ACC112 (cell line): ENCODE measurements at regions not wholly inside any gene's neighbourhood (a gene's known extent, or its start where the extent isn't known, plus 50 kb on each side); places are given as distances from the start of the nearest gene placed in this dataset.

Source experiments
- H2AFZ ChIP-seq: fragments of 200-600 bp; sonication (generic); one replicate; pipeline ENCODE4 v1.6.0; 2017; ENCODE audit warnings: antibody characterized with exemption, low read length; ENCODE audit not compliant: unreplicated experiment
- H3K27ac ChIP-seq: fragments of 200-600 bp; sonication (generic); 2 replicates; pipeline ENCODE4 v1.5.1; 2014; ENCODE audit warnings: low read depth, mild to moderate bottlenecking, antibody characterized with exemption, low read length, moderate library complexity
- H3K27me3 ChIP-seq: fragments of 200-600 bp; sonication (generic); 2 replicates; pipeline ENCODE4 v1.6.1; 2014; ENCODE audit warnings: mild to moderate bottlenecking, antibody characterized with exemption, low read length, moderate library complexity, mixed read lengths; ENCODE audit not compliant: insufficient read depth
- H3K36me3 ChIP-seq: fragments of 200-600 bp; sonication (generic); 2 replicates; pipeline ENCODE4 v1.6.1; 2016; ENCODE audit warnings: mild to moderate bottlenecking, antibody characterized with exemption, low read length, moderate library complexity, mixed read lengths; ENCODE audit not compliant: insufficient read depth
- H3K4me1 ChIP-seq: fragments of 200-600 bp; sonication (generic); one replicate; pipeline ENCODE4 v1.6.1; 2016; ENCODE audit warnings: low read length, mixed read lengths; ENCODE audit not compliant: insufficient read depth, unreplicated experiment, control insufficient read depth
- H3K4me3 ChIP-seq: fragments of 200-600 bp; sonication (generic); 2 replicates; pipeline ENCODE4 v1.5.1; 2014; ENCODE audit warnings: mild to moderate bottlenecking, low read depth, low read length
- H3K79me2 ChIP-seq: fragments of 200-600 bp; sonication (generic); one replicate; pipeline ENCODE4 v1.6.0; 2016; ENCODE audit warnings: low read length; ENCODE audit not compliant: control insufficient read depth, unreplicated experiment, insufficient read depth

DNA sequence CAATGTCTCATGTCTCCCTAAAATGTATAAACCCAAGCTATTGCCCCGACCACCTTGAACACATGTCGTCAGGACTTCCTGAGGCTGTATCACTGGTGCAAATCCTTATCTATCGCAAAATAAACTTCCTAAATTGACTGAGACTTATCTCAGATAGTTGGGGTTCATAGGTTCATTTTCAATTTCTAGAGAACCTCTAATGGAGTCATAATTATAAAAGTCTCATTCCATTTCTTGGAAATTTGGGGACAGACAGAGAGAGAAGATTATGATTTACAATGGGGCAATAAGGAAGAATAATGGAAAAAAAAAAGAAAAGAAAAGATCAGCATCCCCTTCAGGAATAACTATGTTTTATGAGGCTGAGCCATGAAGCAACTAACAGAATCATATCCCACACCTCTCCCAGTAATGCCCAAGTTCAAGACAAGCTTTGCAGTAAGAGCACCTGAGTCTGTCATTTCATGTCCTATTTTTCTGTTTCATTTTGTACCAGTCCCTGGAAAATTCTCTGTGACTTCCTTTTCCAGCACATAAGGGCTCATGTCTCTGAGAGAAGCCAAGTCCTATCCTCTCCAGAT lies 70.0 kb upstream of the ETS2 start:
- H3K4me1 ChIP-seq, result peaks cover 6% of the 10 kb centered on the region
- no peak overlapping the region for H3K4me3 ChIP-seq
- no peaks in the 10 kb centered on the region for H3K27me3 ChIP-seq
- H3K27ac ChIP-seq, result no peak overlapping the region
- H2AFZ ChIP-seq, result no peak overlapping the region
- H3K79me2 ChIP-seq, result no peaks in the 10 kb centered on the region
- no peaks in the 10 kb centered on the region for H3K36me3 ChIP-seq

DNA sequence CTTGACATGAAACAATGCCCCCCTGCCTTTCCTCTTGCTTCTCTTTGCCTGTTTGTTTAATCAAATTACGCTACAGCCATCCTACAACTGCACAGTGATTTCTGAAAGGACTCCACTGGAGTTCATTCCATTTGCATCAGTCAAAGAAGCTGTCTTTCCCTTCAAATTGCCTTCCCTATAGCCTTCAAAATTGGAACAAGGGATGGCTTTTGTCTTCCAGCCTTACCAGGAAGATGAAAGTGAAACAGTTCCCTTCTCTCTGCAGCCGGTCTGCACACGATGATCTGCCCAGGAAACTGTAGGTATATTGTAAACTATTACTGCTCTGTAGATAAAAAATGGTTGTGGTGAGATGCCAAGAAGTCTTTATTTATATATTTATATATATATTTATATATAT lies 65.6 kb upstream of the ETS2 start:
- H2AFZ ChIP-seq, result no peak overlapping the region
- H3K4me1 ChIP-seq, result no peaks in the 10 kb centered on the region
- no peaks in the 10 kb centered on the region for H3K79me2 ChIP-seq
- H3K27me3 ChIP-seq, result no peaks in the 10 kb centered on the region
- H3K36me3 ChIP-seq, result no peaks in the 10 kb centered on the region
- H3K4me3 ChIP-seq, result no peak overlapping the region
- no peak overlapping the region for H3K27ac ChIP-seq

DNA sequence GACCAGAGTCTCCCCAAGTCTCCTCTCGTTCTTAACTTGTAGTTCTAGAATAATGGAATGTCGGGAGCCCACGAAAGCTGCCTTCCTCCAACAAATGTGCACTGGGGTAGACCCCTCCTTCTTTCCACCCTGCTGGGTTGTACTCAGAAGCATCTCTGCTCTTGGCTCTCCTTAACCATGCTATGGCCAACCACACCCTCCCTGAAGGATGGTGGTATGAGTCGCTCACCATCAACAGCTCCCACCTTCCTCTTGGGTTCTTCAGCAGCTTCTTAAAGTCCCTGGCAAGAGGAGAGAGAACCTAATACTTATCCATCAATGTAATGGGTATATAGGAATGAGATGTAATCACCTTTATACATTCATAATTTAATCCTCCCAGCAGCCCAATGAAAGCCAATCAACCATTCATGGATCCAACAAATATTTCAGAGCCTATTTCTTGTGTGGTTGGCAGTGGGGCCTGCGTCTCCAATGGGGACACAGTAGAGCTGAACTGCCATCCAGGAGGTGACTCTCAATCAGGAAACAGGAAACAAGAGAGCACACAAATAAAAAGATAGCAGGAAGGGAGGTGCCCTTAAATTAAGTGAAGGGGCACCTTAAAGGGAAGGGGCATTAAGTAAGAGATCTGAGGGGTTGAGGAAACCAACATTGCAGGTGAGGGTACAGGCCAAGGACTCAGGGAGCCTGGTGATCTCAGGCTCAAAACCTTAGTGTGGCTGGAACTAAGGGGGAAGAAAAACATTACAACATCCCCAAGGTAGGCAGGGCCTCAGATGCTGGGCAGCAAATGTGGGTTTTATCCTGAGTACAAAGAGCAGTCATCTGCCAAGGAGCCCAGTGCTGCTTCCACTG lies 64.4 kb upstream of the ETS2 start:
- no peaks in the 10 kb centered on the region for H3K27me3 ChIP-seq
- H3K27ac ChIP-seq, result no peak overlapping the region
- no peaks in the 10 kb centered on the region for H3K79me2 ChIP-seq
- H3K4me1 ChIP-seq, result no peaks in the 10 kb centered on the region
- H3K4me3 ChIP-seq, result no peak overlapping the region
- no peaks in the 10 kb centered on the region for H3K36me3 ChIP-seq
- no peak overlapping the region for H2AFZ ChIP-seq

DNA sequence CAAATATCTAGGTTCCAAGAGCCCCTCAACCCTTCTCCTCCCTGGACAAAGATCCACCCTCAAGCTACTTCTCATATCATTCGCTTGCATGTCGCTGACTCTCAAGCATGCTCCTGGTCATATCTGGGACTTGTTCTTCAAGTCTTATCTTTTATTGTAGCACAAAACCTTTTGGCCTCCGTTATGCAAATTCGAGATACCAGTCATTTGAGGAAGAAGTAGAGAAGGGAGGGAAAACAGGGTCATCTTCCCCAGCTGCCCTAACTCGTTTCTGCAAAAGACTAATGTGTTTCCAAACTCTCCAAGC lies 63.8 kb upstream of the ETS2 start:
- Histone ChIP-seq H3K36me3 (no peaks in the 10 kb centered on the region), H2AFZ (no peak overlapping the region)

DNA sequence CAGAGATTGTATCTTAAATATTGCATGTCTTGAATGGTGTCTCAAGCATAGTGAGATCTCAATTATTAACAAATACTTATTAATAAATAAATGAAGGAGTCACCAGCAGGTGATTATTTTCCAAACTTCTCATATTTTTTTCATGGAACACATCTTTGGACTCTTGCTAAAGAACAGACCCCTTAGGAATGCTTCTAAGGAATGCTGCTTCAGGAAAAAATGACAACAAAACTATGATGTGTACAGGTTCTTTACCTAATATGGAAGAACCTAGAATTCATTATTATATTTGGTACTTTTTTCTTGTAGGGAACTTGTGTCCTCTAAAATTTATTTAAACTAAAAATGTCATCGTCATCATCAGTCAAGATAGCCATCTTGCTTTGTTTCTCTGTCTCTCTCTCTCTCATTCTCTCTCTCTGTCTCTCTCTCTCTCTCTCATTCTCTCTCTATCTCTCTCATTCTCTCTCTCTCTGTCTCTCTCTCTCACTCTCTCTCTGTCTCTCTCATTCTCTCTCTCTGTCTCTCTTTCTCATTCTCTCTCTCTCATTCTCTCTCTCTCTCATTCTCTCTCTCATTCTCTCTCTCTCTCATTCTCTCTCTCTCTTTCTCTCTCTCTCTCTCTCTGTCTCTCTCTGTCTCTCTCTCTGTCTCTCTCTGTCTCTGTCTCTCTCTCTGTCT lies 63.0 kb upstream of the ETS2 start:
- Histone ChIP-seq H3K4me1 (no peaks in the 10 kb centered on the region), H2AFZ (no peak overlapping the region), H3K27me3 (no peaks in the 10 kb centered on the region), H3K36me3 (no peaks in the 10 kb centered on the region), H3K4me3 (no peak overlapping the region), H3K27ac (no peak overlapping the region), H3K79me2 (no peaks in the 10 kb centered on the region)

More for the DNA sequence above, 63.8 kb upstream of the ETS2 start:
- Histone ChIP-seq H3K4me1 (no peaks in the 10 kb centered on the region), H3K79me2 (no peaks in the 10 kb centered on the region), H3K27ac (no peak overlapping the region), H3K4me3 (no peak overlapping the region), H3K27me3 (no peaks in the 10 kb centered on the region)

DNA sequence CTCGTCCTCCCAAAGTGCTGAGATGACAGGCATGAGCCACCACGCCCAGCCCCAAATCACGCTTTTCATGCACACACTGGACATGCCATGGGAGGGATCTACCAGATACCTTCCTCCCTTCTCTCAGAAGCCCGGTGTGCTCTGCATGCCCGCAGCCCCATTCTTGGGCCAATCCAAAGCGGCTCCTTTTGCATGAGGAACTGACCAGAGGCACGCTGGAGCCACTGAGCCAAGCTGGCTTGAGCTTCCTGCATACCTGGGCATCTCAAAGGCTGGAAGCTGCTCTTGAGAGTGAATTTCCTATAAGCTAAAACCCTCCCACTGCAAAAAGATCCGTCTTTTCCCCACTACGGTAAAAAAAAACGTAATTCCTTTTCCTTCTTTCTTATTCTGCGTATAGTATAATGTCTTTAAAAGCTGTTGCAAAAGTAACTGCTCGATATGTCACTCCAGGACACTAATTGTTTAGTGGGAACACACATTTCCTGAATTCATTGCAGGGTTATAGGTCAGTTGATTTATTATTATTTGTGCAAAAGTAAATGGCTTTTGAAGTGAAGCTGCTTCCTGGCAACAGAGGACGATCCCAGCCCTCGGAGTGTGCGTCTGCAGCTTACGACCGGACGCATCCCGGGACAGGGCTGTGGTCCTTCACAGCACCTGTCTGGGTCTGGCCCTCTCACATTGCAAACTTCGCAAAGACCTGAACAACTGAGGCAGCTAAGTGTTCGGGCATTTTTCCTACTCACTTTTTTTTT lies 61.8 kb upstream of the ETS2 start:
- Histone ChIP-seq H2AFZ (no peak overlapping the region), H3K27ac (no peak overlapping the region), H3K27me3 (no peaks in the 10 kb centered on the region), H3K4me1 (no peaks in the 10 kb centered on the region), H3K36me3 (no peaks in the 10 kb centered on the region), H3K4me3 (no peak overlapping the region), H3K79me2 (no peaks in the 10 kb centered on the region)

DNA sequence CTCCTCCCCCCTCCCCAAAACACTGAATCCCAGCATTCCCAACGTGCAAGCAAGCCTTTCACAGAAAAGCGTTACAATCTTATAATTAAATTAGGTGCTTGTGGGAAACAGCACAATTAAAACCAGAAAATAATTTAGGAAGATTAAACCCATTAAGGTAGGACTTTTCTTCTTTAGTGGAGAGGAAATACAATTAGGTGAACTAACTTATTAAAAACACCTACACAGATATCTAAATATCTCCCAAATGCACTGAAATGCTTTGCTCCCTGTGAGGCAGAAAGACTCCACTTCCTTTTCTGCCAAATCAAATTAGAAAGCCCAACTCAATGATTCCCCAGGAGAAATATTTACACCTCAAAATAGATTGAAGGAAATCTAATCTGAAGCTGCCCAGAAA lies 60.9 kb upstream of the ETS2 start:
- H3K27me3 ChIP-seq, result no peaks in the 10 kb centered on the region
- no peaks in the 10 kb centered on the region for H3K36me3 ChIP-seq
- H2AFZ ChIP-seq, result no peak overlapping the region
- no peaks in the 10 kb centered on the region for H3K79me2 ChIP-seq
- H3K4me3 ChIP-seq, result no peak overlapping the region
- H3K27ac ChIP-seq, result no peak overlapping the region
- no peaks in the 10 kb centered on the region for H3K4me1 ChIP-seq

DNA sequence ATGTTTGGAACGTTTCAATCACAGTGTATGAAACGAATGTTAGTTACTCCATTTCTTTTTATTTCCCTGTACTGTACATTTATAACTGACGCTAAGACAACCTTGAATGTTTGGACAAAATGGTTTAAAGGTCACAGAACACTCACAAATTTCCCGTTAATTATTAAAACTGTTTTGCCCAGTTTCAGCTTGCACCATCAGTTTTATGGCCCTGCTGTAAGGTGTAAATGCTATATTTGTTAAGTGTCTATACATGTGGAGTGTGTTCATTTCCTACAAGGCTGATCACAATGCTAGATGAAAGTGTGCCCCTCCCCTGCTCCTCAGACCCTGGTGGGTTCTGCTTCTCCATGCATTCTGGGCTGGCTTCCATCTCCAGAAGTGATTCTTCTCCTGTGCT lies 57.9 kb upstream of the ETS2 start:
- Histone ChIP-seq H3K36me3 (no peaks in the 10 kb centered on the region), H2AFZ (no peak overlapping the region), H3K4me3 (no peak overlapping the region), H3K27ac (no peak overlapping the region), H3K27me3 (no peaks in the 10 kb centered on the region), H3K79me2 (no peaks in the 10 kb centered on the region), H3K4me1 (no peaks in the 10 kb centered on the region)

DNA sequence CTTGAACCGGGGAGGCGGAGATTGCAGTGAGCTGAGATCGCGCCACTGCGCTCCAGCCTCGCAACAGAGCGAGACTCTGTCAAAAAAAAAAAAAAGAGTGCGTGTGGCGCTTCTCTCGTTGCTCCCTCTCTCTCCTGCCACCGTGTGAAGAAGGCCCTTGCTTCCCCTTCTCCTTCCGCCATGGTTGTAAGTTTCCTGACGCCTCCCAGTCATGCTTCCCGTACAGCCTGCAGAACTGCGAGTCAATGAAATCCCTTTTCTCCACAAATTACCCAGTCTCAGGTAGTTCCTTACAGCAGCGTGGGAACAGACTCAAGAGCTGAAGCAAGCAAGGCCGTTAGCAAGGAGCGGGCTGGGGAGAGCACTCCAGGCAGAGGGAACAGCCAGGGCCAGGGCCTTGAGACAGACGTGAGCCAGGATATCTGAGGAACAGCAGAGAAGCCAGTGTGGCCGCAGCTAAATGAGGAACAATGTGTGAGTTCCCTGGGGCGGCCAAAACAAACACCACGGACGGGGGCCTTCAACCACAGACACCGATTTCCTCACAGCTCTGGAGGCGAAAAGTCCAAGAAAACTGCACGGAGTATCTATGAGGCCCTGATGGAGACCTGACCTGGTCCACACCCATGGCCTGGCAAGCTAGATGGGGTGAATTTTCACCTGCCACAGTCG lies 54.2 kb upstream of the ETS2 start:
- Histone ChIP-seq H3K27me3 (no peaks in the 10 kb centered on the region), H3K4me1 (peaks cover 12% of the 10 kb centered on the region), H2AFZ (no peak overlapping the region), H3K4me3 (no peak overlapping the region), H3K27ac (no peak overlapping the region), H3K79me2 (no peaks in the 10 kb centered on the region), H3K36me3 (no peaks in the 10 kb centered on the region)

DNA sequence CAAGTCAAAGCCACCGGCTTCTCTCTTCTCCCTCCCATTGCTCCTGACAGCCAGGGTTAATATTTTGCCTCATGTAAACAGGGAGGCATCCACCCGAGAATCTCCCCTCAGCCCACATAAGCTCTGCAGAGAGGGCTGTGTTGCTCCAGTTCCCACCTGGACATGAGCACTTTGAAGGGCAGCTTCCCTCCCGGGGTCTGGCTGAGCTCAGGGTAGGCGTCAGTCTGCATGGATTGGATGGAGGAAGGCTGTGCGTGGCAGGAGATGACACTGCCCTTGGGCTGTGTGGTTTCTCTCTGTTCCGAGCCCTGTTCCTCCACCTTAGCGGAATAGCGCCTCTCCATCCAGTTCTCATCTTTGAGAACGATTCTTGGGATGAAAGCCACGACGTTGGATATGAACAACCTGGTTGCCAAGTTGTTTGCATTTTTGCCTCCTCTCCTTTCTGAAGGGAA lies 53.7 kb upstream of the ETS2 start:
- no peak overlapping the region for H3K27ac ChIP-seq
- no peaks in the 10 kb centered on the region for H3K36me3 ChIP-seq
- no peaks in the 10 kb centered on the region for H3K79me2 ChIP-seq
- H3K27me3 ChIP-seq, result no peaks in the 10 kb centered on the region
- H2AFZ ChIP-seq, result no peak overlapping the region
- H3K4me3 ChIP-seq, result no peak overlapping the region
- peaks cover 18% of the 10 kb centered on the region for H3K4me1 ChIP-seq
